Progenitor cell of endocrine pancreas (in vitro differentiated cells): ENCODE measurements at regions not wholly inside any gene's neighbourhood (a gene's known extent, or its start where the extent isn't known, plus 50 kb on each side); places are given as distances from the start of the nearest gene placed in this dataset.

Experiments
- DNase-seq: peaks from one replicate; pipeline ENCODE4 v3.0.0; 2021; ENCODE audit warnings: low spot score; ENCODE audit not compliant: unreplicated experiment
- H3K27ac Mint-ChIP-seq: 2 replicates; pipeline ENCODE4 v1.8.0; 2021; ENCODE audit warnings: mild to moderate bottlenecking, moderate library complexity, mixed read lengths
- H3K27me3 Mint-ChIP-seq: 2 replicates; pipeline ENCODE4 v1.8.0; 2021; ENCODE audit warnings: mixed read lengths
- H3K36me3 Mint-ChIP-seq: 2 replicates; pipeline ENCODE4 v1.8.0; 2022; ENCODE audit warnings: mixed read lengths; ENCODE audit not compliant: insufficient read depth
- H3K4me1 Mint-ChIP-seq: 2 replicates; pipeline ENCODE4 v1.8.0; 2021; ENCODE audit warnings: low read depth, mixed read lengths
- H3K4me3 Mint-ChIP-seq: 2 replicates; pipeline ENCODE4 v1.8.0; 2021; ENCODE audit warnings: low read depth, mild to moderate bottlenecking, moderate library complexity, mixed read lengths
- H3K9me3 Mint-ChIP-seq: 2 replicates; pipeline ENCODE4 v1.8.0; 2021; ENCODE audit warnings: low read depth, mixed read lengths
- TF ChIP-seq, protein P1 (sequence below): fragments of 200-600 bp; sonication (generic); IDR thresholded peaks from one replicate; pipeline ENCODE4 v1.5.0; 2021; ENCODE audit warnings: antibody characterized with exemption, mild to moderate bottlenecking; ENCODE audit not compliant: unreplicated experiment

- Mint-ChIP-seq H3K27ac (no peak overlapping the region), H3K4me1 (no peaks in the 10 kb centered on the region), H3K36me3 (no peaks in the 10 kb centered on the region), H3K27me3 (no peaks in the 10 kb centered on the region), H3K9me3 (no peaks in the 10 kb centered on the region), H3K4me3 (no peak overlapping the region)
- TF ChIP-seq, protein P1, sequence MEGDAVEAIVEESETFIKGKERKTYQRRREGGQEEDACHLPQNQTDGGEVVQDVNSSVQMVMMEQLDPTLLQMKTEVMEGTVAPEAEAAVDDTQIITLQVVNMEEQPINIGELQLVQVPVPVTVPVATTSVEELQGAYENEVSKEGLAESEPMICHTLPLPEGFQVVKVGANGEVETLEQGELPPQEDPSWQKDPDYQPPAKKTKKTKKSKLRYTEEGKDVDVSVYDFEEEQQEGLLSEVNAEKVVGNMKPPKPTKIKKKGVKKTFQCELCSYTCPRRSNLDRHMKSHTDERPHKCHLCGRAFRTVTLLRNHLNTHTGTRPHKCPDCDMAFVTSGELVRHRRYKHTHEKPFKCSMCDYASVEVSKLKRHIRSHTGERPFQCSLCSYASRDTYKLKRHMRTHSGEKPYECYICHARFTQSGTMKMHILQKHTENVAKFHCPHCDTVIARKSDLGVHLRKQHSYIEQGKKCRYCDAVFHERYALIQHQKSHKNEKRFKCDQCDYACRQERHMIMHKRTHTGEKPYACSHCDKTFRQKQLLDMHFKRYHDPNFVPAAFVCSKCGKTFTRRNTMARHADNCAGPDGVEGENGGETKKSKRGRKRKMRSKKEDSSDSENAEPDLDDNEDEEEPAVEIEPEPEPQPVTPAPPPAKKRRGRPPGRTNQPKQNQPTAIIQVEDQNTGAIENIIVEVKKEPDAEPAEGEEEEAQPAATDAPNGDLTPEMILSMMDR, result no peak
- no peak for DNase-seq
These were observed 780.9 kb downstream of the TBC1D32 start for GRCh38 chr6:120553353-120553752.

DNA sequence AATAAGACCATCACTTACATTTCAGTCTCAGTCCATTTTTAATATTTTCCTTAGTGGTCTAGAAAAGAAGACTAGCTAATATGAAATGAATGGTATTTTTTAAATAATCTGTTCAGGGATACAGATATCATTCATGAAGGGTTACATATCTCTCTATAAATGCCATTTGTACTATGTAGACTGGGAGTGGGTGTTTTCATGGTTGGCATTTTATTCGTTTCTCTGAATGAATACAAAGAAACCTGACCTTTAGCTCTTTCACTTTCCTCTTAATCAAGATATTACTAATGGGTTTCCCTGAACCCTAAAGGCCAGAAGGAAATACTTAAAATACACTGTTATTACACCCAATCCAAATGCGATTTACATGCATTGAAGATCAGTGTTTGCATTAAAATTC is 788.9 kb downstream of the TBC1D32 start:
- no peak overlapping the region for H3K4me3 Mint-ChIP-seq
- no peak for DNase-seq
- no peaks in the 10 kb centered on the region for H3K27me3 Mint-ChIP-seq
- TF ChIP-seq, protein P1, result no peak
- no peaks in the 10 kb centered on the region for H3K36me3 Mint-ChIP-seq
- no peaks in the 10 kb centered on the region for H3K9me3 Mint-ChIP-seq
- no peak overlapping the region for H3K27ac Mint-ChIP-seq
- no peaks in the 10 kb centered on the region for H3K4me1 Mint-ChIP-seq

DNA sequence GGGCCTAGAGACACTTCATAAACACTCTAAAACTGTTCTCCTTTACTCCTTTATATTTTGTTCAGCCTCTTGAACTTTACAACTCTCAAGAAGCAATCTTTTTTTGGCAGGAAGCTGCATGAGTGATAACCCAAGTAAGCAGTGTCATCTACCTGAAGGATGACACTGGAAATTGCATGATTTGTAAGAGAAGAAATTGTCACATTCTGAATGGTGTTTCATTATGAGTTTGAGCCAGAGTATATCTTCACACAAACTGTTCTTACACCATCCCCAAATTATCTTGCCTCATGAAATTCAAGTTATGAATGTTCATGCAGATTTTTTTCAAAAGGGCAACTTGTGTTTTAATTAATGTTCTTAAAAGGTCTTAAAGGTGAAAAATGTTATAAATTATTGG is 799.3 kb downstream of the TBC1D32 start:
- no peak for DNase-seq
- Mint-ChIP-seq H3K27me3 (no peaks in the 10 kb centered on the region), H3K4me3 (no peak overlapping the region), H3K27ac (no peak overlapping the region), H3K4me1 (no peaks in the 10 kb centered on the region), H3K9me3 (peaks cover 4% of the 10 kb centered on the region), H3K36me3 (no peaks in the 10 kb centered on the region)
- TF ChIP-seq, protein P1, result no peak

- no peak overlapping the region for H3K27ac Mint-ChIP-seq
- H3K4me1 Mint-ChIP-seq, result no peaks in the 10 kb centered on the region
- DNase-seq, result no peak
- TF ChIP-seq, protein P1, result no peak
- no peaks in the 10 kb centered on the region for H3K9me3 Mint-ChIP-seq
- H3K4me3 Mint-ChIP-seq, result no peak overlapping the region
- no peaks in the 10 kb centered on the region for H3K27me3 Mint-ChIP-seq
- no peaks in the 10 kb centered on the region for H3K36me3 Mint-ChIP-seq
These were observed 807.7 kb downstream of the TBC1D32 start for GRCh38 chr6:120526576-120526975.

DNA sequence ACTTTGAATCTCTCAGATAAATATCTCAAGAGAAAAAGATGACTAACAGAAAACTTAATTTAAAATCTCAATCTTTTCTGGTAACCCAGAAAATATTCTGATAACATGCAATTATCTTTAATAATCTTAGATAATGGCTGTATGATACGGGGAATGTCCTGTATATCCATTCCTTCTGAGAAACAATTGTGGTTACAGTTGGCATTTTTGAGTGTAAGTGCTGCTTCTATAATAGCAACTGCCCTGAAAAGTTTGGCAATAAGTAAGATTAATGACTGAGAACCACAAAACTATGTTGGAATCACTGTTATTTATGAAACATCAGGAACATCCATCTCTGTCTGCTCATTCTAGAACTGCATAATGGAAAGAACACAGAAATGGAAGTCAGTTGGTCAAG is 819.7 kb downstream of the TBC1D32 start:
- Mint-ChIP-seq H3K9me3 (peaks cover 5% of the 10 kb centered on the region), H3K4me3 (no peak overlapping the region), H3K36me3 (no peaks in the 10 kb centered on the region), H3K27me3 (no peaks in the 10 kb centered on the region), H3K27ac (no peak overlapping the region), H3K4me1 (no peaks in the 10 kb centered on the region)
- no peak for DNase-seq
- TF ChIP-seq, protein P1, result no peak
